ENCODE measurements at regions not wholly inside any gene's neighbourhood (a gene's known extent, or its start where the extent isn't known, plus 50 kb on each side); places are given as distances from the start of the nearest gene placed in this dataset.

DNA sequence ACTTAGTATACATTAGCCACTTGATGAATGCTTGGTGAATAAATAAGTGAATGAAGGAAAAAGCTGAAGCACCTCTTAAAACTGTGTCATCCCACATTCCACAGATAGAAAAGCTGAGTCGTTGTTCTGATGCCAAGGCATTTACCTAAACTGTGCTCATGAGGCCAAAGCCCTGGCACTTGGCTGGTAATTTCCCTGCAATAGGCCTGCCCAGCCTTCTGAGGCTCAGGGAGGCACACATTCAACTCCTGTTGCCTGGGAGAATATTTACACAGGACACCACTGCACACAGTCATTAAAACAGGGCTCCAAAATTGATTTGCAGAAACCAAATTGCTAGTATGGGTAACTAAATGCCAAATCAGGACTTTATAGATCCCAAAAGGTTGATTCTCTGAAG is 333.0 kb upstream of the C16orf82 start:
- no peaks in the 10 kb centered on the region for H3K36me3 Mint-ChIP-seq (ENCODE audit: low read depth)
- H3K4me1 Mint-ChIP-seq (ENCODE audit: low read depth), result no peaks in the 10 kb centered on the region
- peaks cover 2% of the 10 kb centered on the region for H3K27me3 Mint-ChIP-seq (ENCODE audit: insufficient read depth)
- H3K9me3 Mint-ChIP-seq, result no peaks in the 10 kb centered on the region
- no peak overlapping the region for H3K27ac Mint-ChIP-seq
- intact Hi-C loops (cut with micrococcal nuclease), result no loop called here
- H3K4me3 Mint-ChIP-seq, result no peak overlapping the region
- DNase-seq (ENCODE audit: low spot score), result no peak

DNA sequence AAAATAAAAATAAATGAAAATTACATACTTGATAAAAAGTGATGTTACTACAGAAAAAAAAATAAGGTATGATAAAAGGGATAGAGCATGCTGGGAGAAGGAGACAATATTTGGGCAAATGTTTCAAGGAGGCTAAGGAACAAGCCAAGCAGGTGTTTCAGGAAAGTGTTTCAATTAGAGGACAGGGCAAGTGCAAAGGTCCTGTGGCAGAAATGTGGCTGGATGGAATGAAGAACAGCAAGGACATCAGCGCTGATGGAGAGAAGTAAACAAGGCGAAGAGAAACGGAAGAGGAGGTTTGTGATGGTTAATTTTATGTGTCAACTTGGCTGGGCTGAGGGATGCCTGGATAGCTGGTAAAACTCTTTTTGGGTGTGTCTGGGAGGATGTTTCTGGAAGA is 331.2 kb upstream of the C16orf82 start:
- no peak for DNase-seq (ENCODE audit: low spot score)
- no peaks in the 10 kb centered on the region for H3K9me3 Mint-ChIP-seq
- no peaks in the 10 kb centered on the region for H3K4me1 Mint-ChIP-seq (ENCODE audit: low read depth)
- H3K27me3 Mint-ChIP-seq (ENCODE audit: insufficient read depth), result peaks cover 3% of the 10 kb centered on the region
- no peaks in the 10 kb centered on the region for H3K36me3 Mint-ChIP-seq (ENCODE audit: low read depth)
- H3K27ac Mint-ChIP-seq, result no peak overlapping the region
- intact Hi-C loops (cut with micrococcal nuclease), result no loop called here
- no peak overlapping the region for H3K4me3 Mint-ChIP-seq

DNA sequence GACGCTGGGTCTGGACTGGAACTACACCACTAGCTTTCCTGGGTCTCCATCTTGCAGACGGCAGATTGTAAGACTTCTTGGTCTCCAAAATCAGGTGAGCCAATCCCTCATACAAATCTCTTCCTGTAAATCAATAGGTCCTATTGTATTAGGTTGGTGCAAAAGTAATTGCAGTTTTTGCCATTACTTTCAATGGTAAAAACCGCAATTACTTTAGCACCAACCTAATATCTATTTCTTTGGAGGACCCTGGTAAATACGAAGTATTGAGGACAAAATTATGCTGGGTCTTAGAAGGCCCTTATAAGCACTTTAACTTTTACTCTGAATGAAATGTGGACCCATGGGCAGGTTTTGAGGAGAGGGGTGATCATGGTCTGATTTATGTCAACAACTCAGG is 330.6 kb upstream of the C16orf82 start:
- no peak overlapping the region for H3K4me3 Mint-ChIP-seq
- H3K9me3 Mint-ChIP-seq, result no peaks in the 10 kb centered on the region
- no peaks in the 10 kb centered on the region for H3K4me1 Mint-ChIP-seq (ENCODE audit: low read depth)
- no peak for DNase-seq (ENCODE audit: low spot score)
- H3K36me3 Mint-ChIP-seq (ENCODE audit: low read depth), result no peaks in the 10 kb centered on the region
- no peak overlapping the region for H3K27ac Mint-ChIP-seq
- peaks cover 3% of the 10 kb centered on the region for H3K27me3 Mint-ChIP-seq (ENCODE audit: insufficient read depth)
- intact Hi-C loops (cut with micrococcal nuclease), result no loop called here

DNA sequence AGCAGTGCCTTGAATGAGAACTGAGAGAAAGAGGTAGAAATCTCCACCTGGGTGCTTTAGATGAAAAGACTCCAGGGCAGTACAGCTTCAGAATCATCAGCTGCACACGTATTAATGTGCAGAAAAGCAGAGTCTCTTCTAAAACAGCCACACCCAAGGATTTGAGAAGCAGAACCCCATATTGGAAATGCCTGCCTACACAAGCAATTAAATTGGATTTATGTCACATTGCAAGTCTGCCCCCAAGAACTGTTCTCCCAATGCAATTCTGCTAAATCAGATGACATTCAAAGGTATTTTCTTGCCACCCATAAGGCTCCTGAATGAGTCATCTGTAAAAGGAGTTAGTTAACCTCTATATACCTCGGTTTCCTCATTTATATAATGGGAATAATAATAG is 326.0 kb upstream of the C16orf82 start:
- H3K4me1 Mint-ChIP-seq (ENCODE audit: low read depth), result no peaks in the 10 kb centered on the region
- H3K4me3 Mint-ChIP-seq, result no peak overlapping the region
- peaks cover 13% of the 10 kb centered on the region for H3K27me3 Mint-ChIP-seq (ENCODE audit: insufficient read depth)
- no peaks in the 10 kb centered on the region for H3K36me3 Mint-ChIP-seq (ENCODE audit: low read depth)
- DNase-seq (ENCODE audit: low spot score), result no peak
- H3K9me3 Mint-ChIP-seq, result no peaks in the 10 kb centered on the region
- intact Hi-C loops (cut with micrococcal nuclease), result no loop called here
- no peak overlapping the region for H3K27ac Mint-ChIP-seq

DNA sequence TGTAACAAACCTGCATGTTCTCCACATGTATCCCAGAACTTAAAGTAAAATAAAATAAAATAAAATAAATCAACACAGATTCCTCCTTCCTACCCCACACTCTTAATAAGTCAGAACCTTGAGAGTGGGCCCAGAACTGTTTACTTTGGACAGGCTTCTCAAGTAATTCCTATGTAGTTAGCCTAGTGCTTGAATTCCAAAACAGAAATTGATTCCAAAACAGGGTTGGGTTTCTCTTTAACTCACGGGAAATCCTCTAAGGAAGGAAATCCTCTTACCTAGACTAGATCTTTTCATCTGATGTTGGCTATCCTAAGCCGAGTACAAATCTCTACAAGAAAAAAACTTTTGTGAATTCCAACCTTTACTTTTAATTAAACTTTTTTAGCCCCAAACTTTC is 324.7 kb upstream of the C16orf82 start:
- H3K27ac Mint-ChIP-seq, result no peak overlapping the region
- no peaks in the 10 kb centered on the region for H3K36me3 Mint-ChIP-seq (ENCODE audit: low read depth)
- no peak overlapping the region for H3K4me3 Mint-ChIP-seq
- H3K4me1 Mint-ChIP-seq (ENCODE audit: low read depth), result no peaks in the 10 kb centered on the region
- intact Hi-C loops (cut with micrococcal nuclease), result no loop called here
- H3K9me3 Mint-ChIP-seq, result no peaks in the 10 kb centered on the region
- DNase-seq (ENCODE audit: low spot score), result no peak
- peaks cover 13% of the 10 kb centered on the region for H3K27me3 Mint-ChIP-seq (ENCODE audit: insufficient read depth)

DNA sequence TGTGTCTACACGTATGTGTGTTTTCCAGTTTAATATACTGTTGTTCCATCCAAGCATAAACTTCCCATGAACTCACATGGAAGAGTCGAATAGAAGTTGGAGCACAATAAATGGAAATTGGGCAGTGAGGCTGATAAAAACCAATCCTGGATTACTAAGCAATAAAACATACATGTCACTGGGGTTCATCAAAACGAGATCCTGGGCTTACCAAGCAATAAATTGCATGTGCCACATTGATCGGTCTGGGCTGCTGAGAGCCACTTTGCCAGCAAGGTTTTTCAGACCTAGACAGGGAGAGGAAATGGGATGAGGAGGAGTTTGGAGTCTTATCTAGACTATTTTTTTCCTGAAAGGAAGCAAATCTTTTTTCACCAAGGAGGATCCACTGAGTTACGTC is 322.3 kb upstream of the C16orf82 start:
- Mint-ChIP-seq H3K27me3 (ENCODE audit: insufficient read depth) (peaks cover 17% of the 10 kb centered on the region), H3K27ac (no peak overlapping the region), H3K4me1 (ENCODE audit: low read depth) (no peaks in the 10 kb centered on the region), H3K36me3 (ENCODE audit: low read depth) (no peaks in the 10 kb centered on the region), H3K9me3 (no peaks in the 10 kb centered on the region), H3K4me3 (no peak overlapping the region)
- DNase-seq (ENCODE audit: low spot score), result no peak
- intact Hi-C loops (cut with micrococcal nuclease), result no loop called here

DNA sequence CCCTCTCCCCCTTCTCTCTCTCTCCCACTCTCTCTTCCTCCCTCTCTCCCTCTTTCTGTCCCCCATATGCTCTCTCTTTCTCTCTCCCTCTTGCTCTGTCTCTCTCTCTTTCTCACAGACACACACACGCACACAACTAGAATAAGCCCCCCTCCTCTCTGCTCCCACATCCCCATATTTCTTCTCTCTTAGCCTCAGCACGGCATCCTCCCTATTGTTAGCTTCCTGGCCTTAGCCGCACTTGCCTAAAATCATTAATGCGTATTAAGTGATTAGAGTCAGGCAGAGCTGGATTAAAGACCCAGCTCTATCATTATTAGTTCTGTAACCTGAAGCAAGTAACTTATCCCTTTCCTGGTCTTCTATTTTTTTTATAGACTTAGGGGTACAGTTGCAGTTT is 319.0 kb upstream of the C16orf82 start:
- no peaks in the 10 kb centered on the region for H3K36me3 Mint-ChIP-seq (ENCODE audit: low read depth)
- H3K4me1 Mint-ChIP-seq (ENCODE audit: low read depth), result no peaks in the 10 kb centered on the region
- DNase-seq (ENCODE audit: low spot score), result no peak
- intact Hi-C loops (cut with micrococcal nuclease), result no loop called here
- H3K9me3 Mint-ChIP-seq, result no peaks in the 10 kb centered on the region
- H3K27ac Mint-ChIP-seq, result no peak overlapping the region
- peaks cover 10% of the 10 kb centered on the region for H3K27me3 Mint-ChIP-seq (ENCODE audit: insufficient read depth)
- H3K4me3 Mint-ChIP-seq, result no peak overlapping the region

DNA sequence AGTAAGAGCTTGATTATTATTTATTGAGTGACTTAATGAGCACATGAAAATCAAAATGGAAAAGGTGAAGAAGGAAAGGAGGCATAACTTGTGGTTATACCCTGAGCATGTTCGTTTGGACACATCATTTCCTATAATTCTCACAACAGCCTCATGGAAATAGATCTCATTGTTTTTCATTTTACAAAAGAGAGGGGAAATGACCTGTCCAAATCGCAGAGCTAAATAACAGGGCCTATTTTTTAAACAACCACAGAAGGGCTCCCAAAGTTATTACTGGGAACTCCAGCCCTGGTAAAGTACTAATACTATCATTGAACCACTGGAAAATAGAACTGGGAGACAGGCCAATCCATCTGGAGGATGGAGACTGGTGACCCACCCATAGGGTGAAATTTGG is 317.7 kb upstream of the C16orf82 start:
- DNase-seq (ENCODE audit: low spot score), result no peak
- Mint-ChIP-seq H3K27ac (no peak overlapping the region), H3K27me3 (ENCODE audit: insufficient read depth) (peaks cover 5% of the 10 kb centered on the region), H3K4me3 (no peak overlapping the region), H3K36me3 (ENCODE audit: low read depth) (no peaks in the 10 kb centered on the region), H3K9me3 (no peaks in the 10 kb centered on the region), H3K4me1 (ENCODE audit: low read depth) (no peaks in the 10 kb centered on the region)
- intact Hi-C loops (cut with micrococcal nuclease), result no loop called here

DNA sequence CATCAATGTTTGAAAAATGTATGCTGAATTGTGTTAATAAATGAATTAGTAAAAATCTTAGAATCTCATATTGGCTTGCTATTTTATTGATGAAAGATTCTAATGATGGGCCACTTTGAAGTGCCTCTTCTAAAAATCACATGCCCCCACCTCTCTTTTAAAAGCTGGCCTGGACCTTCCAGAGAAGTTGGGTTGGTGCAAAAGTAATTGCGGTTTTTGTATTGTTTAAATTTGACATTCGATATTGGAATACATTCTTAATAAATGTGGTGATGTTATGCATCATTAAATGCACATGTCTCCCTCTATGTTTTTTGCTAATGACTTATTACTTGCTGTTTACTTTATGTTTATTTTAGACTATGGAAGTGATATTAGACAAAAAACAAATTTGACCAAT is 314.6 kb upstream of the C16orf82 start:
- DNase-seq (ENCODE audit: low spot score), result no peak
- Mint-ChIP-seq H3K4me3 (no peak overlapping the region), H3K36me3 (ENCODE audit: low read depth) (no peaks in the 10 kb centered on the region), H3K9me3 (peaks cover 8% of the 10 kb centered on the region), H3K27ac (no peak overlapping the region), H3K27me3 (ENCODE audit: insufficient read depth) (peaks cover 5% of the 10 kb centered on the region), H3K4me1 (ENCODE audit: low read depth) (no peaks in the 10 kb centered on the region)
- intact Hi-C loops (cut with micrococcal nuclease), result no loop called here

DNA sequence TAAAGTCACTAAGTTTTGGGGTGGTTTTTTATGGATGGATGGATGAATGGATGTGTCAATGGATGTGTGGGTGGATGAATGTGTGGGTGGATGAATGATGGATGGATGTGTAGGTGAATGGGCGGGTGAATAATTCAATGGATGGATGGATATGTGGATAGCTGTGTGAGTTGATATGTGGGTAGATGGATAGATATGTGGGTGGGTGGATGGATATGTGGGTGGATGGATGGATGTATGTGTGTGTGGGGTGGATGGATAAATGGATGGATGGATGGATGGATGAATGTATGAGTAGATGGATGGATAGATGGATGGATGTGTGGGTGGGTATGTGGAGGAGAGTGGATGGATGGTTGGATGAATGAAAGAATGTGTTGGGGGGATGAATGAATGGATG is 310.1 kb upstream of the C16orf82 start:
- Mint-ChIP-seq H3K27me3 (ENCODE audit: insufficient read depth) (no peaks in the 10 kb centered on the region), H3K9me3 (peaks cover 10% of the 10 kb centered on the region), H3K4me3 (no peak overlapping the region), H3K27ac (no peak overlapping the region), H3K4me1 (ENCODE audit: low read depth) (no peaks in the 10 kb centered on the region), H3K36me3 (ENCODE audit: low read depth) (no peaks in the 10 kb centered on the region)
- intact Hi-C loops (cut with micrococcal nuclease), result no loop called here
- no peak for DNase-seq (ENCODE audit: low spot score)

DNA sequence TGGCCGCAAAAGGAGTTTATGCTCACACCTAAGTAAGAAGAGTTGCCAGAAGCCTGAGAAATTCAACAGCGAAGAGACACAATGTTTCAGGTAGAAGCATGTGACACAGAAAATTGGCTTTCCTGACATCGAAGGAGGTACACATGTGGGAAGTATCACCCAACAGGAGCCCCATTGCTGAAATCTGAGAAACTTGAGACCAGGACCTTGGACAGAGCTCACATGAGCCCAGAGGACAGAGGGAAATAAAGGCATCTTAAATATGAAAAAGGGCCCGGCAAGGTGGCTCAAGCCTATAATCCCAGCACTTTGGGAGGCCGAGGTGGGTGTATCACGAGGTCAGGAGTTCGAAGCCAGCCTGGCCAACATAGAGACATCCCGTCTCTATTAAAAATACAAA is 304.1 kb upstream of the C16orf82 start:
- no peak for DNase-seq (ENCODE audit: low spot score)
- Mint-ChIP-seq H3K27ac (no peak overlapping the region), H3K27me3 (ENCODE audit: insufficient read depth) (peaks cover 4% of the 10 kb centered on the region), H3K4me1 (ENCODE audit: low read depth) (no peaks in the 10 kb centered on the region), H3K36me3 (ENCODE audit: low read depth) (no peaks in the 10 kb centered on the region), H3K9me3 (no peaks in the 10 kb centered on the region), H3K4me3 (no peak overlapping the region)
- intact Hi-C loops (cut with micrococcal nuclease), result no loop called here

DNA sequence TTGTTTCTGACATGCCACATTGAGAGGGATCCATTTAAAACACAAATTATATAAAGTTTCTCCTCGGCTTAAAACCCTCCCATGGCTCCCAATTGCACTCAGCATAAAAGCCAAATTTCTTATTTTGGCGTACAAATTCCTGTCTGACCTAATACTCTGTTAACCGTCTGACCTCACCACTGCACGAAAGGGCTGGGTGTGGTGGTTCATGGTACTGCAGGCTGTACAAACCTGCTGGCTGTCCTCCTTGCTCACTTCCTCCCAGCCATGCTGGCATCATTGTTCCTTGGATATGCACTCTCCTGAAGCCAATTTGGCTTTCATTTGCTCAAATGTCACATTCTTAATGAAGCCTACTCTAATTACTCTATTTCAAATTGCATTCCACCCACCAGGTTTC is 301.6 kb upstream of the C16orf82 start:
- H3K9me3 Mint-ChIP-seq, result no peaks in the 10 kb centered on the region
- DNase-seq (ENCODE audit: low spot score), result no peak
- H3K4me1 Mint-ChIP-seq (ENCODE audit: low read depth), result peaks cover 14% of the 10 kb centered on the region
- no peak overlapping the region for H3K27ac Mint-ChIP-seq
- intact Hi-C loops (cut with micrococcal nuclease), result no loop called here
- H3K27me3 Mint-ChIP-seq (ENCODE audit: insufficient read depth), result peaks cover 4% of the 10 kb centered on the region
- no peaks in the 10 kb centered on the region for H3K36me3 Mint-ChIP-seq (ENCODE audit: low read depth)
- H3K4me3 Mint-ChIP-seq, result no peak overlapping the region

DNA sequence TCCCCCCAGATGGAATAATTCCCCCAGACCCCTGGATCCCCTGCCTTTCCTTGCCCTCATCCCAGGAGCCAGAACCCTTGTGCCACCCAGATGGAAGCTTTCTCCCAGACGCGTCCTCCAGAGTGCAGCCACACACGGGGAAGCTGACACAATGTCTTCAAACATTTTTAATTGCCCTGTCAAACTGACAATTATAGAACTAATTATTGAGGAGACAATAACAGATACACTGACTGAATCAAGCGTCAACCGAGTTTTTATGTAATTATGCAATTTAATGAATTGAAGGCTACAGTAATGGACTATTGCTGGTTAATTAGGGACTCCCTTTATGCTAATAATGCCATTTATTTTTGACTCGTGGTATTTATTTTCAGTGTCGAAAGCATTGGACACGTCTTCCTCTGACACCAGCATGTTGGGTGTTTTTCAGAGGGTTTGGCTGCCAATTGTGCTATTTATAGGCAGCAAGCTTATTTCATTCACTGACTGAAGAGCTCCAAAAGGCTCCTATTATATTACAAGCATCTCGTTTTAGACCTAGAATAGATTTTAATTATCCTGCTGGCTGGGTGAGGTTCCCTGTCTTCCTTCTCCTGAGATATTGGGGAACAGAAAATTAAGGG is 298.2 kb upstream of the C16orf82 start:
- Mint-ChIP-seq H3K27ac (no peak overlapping the region), H3K27me3 (ENCODE audit: insufficient read depth) (peaks cover 4% of the 10 kb centered on the region), H3K4me1 (ENCODE audit: low read depth) (peaks cover 28% of the 10 kb centered on the region), H3K9me3 (no peaks in the 10 kb centered on the region), H3K36me3 (ENCODE audit: low read depth) (no peaks in the 10 kb centered on the region), H3K4me3 (no peak overlapping the region)
- no peak for DNase-seq (ENCODE audit: low spot score)
- intact Hi-C loops (cut with micrococcal nuclease), result no loop called here

DNA sequence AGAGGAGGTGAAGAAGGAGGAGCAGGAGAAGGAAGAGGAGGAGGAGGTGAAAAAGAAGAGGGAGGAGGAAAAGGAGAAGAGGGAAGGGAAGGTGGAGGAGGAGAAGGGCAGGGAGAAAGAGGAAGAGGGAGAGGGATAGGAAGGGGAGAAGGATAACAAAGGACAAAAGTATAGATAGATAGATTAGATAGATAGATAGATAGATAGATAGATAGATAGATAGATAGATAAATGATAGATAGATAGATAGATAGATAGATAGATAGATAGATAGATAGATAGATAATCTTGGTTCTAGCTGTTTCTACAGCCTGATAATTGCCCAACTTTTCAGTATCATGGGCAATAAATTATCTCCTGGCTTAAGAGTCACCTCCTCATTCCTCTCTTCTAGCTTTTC is 296.2 kb upstream of the C16orf82 start:
- peaks cover 5% of the 10 kb centered on the region for H3K9me3 Mint-ChIP-seq
- DNase-seq (ENCODE audit: low spot score), result no peak
- H3K4me1 Mint-ChIP-seq (ENCODE audit: low read depth), result peaks cover 28% of the 10 kb centered on the region
- no peaks in the 10 kb centered on the region for H3K27me3 Mint-ChIP-seq (ENCODE audit: insufficient read depth)
- intact Hi-C loops (cut with micrococcal nuclease), result no loop called here
- no peaks in the 10 kb centered on the region for H3K36me3 Mint-ChIP-seq (ENCODE audit: low read depth)
- H3K4me3 Mint-ChIP-seq, result no peak overlapping the region
- H3K27ac Mint-ChIP-seq, result no peak overlapping the region
